ENCODE measurements at regions not wholly inside any gene's neighbourhood (a gene's known extent, or its start where the extent isn't known, plus 50 kb on each side); places are given as distances from the start of the nearest gene placed in this dataset.

DNA sequence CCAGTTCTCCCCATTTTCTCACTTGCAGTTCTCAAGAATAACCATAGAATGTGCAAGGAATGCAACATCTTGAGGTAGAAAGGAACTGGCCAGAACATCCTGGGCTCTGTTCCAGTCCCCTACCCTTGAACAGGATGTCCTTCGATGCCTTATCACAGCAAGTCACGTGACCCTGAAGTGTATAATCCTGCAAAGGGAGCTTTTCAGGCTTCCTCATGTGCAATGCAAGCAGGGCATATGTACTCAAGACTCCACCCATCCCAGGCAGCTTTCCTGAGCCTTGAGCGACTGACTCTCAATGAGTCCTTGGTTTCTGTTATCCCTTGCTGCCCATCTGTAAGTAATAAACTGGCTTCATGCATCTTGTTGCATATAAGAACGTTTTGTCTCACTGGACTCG is 311.0 kb downstream of the MRPL39 start:
- no peak overlapping the region for H2AFZ ChIP-seq (ENCODE audit: low read depth)
- H3K27ac ChIP-seq = no peak overlapping the region
- no peak overlapping the region for H3K9ac ChIP-seq
- H3K27me3 ChIP-seq (ENCODE audit: insufficient read depth, low read depth) = no peaks in the 10 kb centered on the region
- no peaks in the 10 kb centered on the region for H3K79me2 ChIP-seq (ENCODE audit: insufficient read depth, low read depth)
- TF ChIP-seq, protein P1, sequence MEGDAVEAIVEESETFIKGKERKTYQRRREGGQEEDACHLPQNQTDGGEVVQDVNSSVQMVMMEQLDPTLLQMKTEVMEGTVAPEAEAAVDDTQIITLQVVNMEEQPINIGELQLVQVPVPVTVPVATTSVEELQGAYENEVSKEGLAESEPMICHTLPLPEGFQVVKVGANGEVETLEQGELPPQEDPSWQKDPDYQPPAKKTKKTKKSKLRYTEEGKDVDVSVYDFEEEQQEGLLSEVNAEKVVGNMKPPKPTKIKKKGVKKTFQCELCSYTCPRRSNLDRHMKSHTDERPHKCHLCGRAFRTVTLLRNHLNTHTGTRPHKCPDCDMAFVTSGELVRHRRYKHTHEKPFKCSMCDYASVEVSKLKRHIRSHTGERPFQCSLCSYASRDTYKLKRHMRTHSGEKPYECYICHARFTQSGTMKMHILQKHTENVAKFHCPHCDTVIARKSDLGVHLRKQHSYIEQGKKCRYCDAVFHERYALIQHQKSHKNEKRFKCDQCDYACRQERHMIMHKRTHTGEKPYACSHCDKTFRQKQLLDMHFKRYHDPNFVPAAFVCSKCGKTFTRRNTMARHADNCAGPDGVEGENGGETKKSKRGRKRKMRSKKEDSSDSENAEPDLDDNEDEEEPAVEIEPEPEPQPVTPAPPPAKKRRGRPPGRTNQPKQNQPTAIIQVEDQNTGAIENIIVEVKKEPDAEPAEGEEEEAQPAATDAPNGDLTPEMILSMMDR (conservative IDR thresholded peaks at IDR 0.05; ENCODE audit: low read depth, low read length) = no peak
- H3K36me3 ChIP-seq (ENCODE audit: insufficient read depth) = no peaks in the 10 kb centered on the region; the same call in 1 of the 2 replicates
- no peak overlapping the region for H3K4me2 ChIP-seq
- no peak overlapping the region for H3K4me3 ChIP-seq (IDR thresholded peaks at IDR 0.05; ENCODE audit: insufficient read depth, low read depth, low read length)
- no peaks in the 10 kb centered on the region for H4K20me1 ChIP-seq (ENCODE audit: insufficient read depth)
- H3K4me1 ChIP-seq (ENCODE audit: low read depth, poor library complexity, severe bottlenecking) = peaks cover 24% of the 10 kb centered on the region

DNA sequence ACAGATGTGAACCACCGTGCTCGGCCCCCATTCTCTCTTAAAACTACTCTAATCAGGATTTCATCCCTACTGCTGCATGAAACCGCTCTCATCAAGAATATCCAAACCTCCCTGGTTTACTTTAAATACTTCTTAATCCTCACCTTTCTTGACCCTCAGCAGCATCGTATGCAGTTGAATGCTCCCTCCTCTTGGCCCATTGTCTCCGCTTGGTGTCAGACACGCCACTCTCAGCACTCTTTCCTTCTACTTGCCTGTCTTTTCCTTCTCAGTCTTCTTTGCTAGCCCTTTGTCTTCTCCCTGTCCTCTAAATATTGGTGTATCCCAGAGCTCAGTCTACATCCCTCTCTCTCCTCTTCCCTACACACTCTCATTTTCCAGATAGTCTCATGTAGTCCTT is 314.9 kb downstream of the MRPL39 start:
- Histone ChIP-seq H3K4me3 (IDR thresholded peaks at IDR 0.05; ENCODE audit: insufficient read depth, low read depth, low read length) (no peak overlapping the region), H3K9ac (no peak overlapping the region), H2AFZ (ENCODE audit: low read depth) (no peak overlapping the region), H3K27ac (no peak overlapping the region), H3K27me3 (ENCODE audit: insufficient read depth, low read depth) (no peaks in the 10 kb centered on the region), H3K79me2 (ENCODE audit: insufficient read depth, low read depth) (no peaks in the 10 kb centered on the region), H4K20me1 (ENCODE audit: insufficient read depth) (no peaks in the 10 kb centered on the region), H3K4me2 (no peak overlapping the region), H3K36me3 (ENCODE audit: insufficient read depth) (no peaks in the 10 kb centered on the region; the same call in 1 of the 2 replicates), H3K4me1 (ENCODE audit: low read depth, poor library complexity, severe bottlenecking) (no peaks in the 10 kb centered on the region)
- TF ChIP-seq, protein P1 (conservative IDR thresholded peaks at IDR 0.05; ENCODE audit: low read depth, low read length) = no peak

DNA sequence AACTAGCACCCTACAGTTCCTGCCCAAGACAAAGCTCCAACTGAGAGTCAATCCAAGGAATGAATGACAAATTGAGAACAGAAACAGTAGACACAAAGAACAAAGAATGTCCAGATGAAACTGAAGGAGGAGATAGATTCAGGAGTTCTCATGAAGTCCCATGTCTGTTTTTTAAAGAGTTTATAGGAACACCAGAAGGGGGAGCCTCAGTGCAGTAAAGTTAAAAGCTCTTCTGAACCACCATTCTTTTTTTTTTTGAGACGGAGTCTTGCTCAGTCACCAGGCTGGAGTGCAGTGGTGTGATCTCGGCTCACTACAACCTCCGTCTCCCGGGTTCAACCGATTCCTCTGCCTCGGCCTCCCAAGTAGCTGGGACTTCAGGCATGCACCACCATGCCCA is 323.6 kb downstream of the MRPL39 start:
- Histone ChIP-seq H4K20me1 (ENCODE audit: insufficient read depth) (no peaks in the 10 kb centered on the region), H3K4me3 (IDR thresholded peaks at IDR 0.05; ENCODE audit: insufficient read depth, low read depth, low read length) (no peak overlapping the region), H3K27me3 (ENCODE audit: insufficient read depth, low read depth) (no peaks in the 10 kb centered on the region), H2AFZ (ENCODE audit: low read depth) (no peak overlapping the region), H3K27ac (no peak overlapping the region), H3K36me3 (ENCODE audit: insufficient read depth) (no peaks in the 10 kb centered on the region), H3K79me2 (ENCODE audit: insufficient read depth, low read depth) (no peaks in the 10 kb centered on the region), H3K4me2 (no peak overlapping the region), H3K9ac (no peak overlapping the region), H3K4me1 (ENCODE audit: low read depth, poor library complexity, severe bottlenecking) (no peaks in the 10 kb centered on the region)
- TF ChIP-seq, protein P1 (conservative IDR thresholded peaks at IDR 0.05; ENCODE audit: low read depth, low read length) = peak; percentile 43

- no peaks in the 10 kb centered on the region for H3K36me3 ChIP-seq (ENCODE audit: insufficient read depth)
- H4K20me1 ChIP-seq (ENCODE audit: insufficient read depth) = no peaks in the 10 kb centered on the region
- H3K9ac ChIP-seq = no peak overlapping the region
- H3K27me3 ChIP-seq (ENCODE audit: insufficient read depth, low read depth) = no peaks in the 10 kb centered on the region
- no peak overlapping the region for H3K4me2 ChIP-seq
- TF ChIP-seq, protein P1 (conservative IDR thresholded peaks at IDR 0.05; ENCODE audit: low read depth, low read length) = no peak
- no peak overlapping the region for H3K27ac ChIP-seq
- H3K79me2 ChIP-seq (ENCODE audit: insufficient read depth, low read depth) = no peaks in the 10 kb centered on the region
- no peak overlapping the region for H3K4me3 ChIP-seq (IDR thresholded peaks at IDR 0.05; ENCODE audit: insufficient read depth, low read depth, low read length)
- H3K4me1 ChIP-seq (ENCODE audit: low read depth, poor library complexity, severe bottlenecking) = no peaks in the 10 kb centered on the region
- H2AFZ ChIP-seq (ENCODE audit: low read depth) = no peak overlapping the region
Measured at GRCh38 chr21:25281134-25281533, 326.1 kb downstream of the MRPL39 start.
